GM19438 (cell line): ENCODE measurements at regions not wholly inside any gene's neighbourhood (a gene's known extent, or its start where the extent isn't known, plus 50 kb on each side); places are given as distances from the start of the nearest gene placed in this dataset.
"Not testable (repeated sequence)": the region's sequence is repeated elsewhere in the genome, so short reads cannot be mapped to it uniquely, and the experiment has no call there.

Experiments
- ATAC-seq: cut with Tn5 transposase; IDR thresholded peaks from one replicate; pipeline ENCODE4 v1.9.1; 2021; ENCODE audit warnings: low read depth; ENCODE audit not compliant: unreplicated experiment

DNA sequence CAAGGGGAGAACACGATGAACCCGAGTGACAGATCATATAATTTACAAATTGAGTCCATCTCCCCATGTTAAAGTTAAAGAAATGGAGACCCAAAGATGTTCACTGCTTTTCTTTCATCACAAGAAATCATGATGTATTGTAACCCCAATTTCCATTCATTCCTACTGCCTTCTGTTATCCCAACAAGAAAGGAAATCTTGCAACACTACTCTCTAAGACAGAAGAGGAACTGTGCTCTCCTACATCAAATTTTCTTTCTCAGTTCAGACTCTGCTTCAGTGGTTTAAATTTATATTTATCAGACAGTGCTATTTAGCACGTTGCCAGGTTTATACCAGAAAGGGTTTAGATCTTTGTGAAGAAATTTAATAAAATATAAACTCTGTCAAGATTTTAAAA is 83.8 kb upstream of the RASA1 start:
- ATAC-seq: no peak

DNA sequence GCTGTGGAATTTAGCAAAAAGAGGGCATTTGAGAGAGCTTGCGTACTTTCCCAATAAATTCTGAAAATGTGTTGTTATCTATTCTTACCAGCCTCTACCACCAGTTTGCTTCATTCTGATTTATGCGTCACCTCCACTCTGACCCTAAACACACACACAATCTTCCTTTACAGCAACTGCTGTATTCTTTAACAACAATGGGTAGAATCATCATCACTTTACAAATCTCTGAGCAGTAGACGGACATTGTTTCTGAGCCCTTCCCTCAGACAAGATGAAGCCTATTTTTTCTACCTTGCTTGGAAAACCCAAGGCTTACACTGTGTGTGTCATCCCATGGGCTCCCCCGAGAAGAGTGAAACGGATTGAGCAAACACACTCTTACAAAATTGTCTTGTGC is 83.1 kb upstream of the RASA1 start:
- ATAC-seq: no peak

DNA sequence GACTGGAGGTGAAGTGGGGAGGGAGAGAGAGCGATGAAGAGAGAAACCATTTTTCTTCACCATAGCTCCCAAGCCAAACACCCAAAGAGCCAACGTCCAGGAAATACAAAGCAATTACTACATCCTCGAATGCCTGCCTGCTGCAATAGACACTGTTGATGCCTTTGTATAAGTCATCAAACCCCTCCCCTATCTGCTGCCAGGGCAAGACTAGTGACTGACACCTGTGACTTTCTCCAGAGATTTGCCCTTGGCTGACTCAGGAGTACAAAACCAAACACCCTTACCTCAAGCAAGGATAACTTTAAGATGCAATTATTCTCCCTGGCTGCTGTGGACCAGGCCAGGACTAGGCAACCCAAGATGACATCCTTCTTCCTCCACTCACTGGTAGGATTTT is 81.8 kb upstream of the RASA1 start:
- no peak for ATAC-seq

DNA sequence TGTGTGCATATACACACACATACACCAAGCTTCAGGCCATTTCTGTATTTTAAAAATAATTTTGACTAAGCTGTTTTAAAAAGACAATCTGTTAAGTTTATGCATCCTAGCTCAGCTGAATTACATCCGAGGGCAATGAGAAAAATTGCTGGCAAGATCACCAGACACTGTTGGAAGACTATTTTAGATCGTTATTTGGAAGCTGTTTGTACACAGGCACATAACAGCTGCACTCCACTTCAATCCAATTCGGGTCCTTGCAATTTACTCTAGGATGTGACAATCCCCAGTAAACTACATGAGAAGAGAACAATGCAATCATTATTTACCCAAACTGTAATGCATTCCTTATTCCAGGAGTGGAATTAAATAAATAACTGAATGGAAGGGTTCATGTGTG is 79.3 kb upstream of the RASA1 start:
- ATAC-seq: no peak

DNA sequence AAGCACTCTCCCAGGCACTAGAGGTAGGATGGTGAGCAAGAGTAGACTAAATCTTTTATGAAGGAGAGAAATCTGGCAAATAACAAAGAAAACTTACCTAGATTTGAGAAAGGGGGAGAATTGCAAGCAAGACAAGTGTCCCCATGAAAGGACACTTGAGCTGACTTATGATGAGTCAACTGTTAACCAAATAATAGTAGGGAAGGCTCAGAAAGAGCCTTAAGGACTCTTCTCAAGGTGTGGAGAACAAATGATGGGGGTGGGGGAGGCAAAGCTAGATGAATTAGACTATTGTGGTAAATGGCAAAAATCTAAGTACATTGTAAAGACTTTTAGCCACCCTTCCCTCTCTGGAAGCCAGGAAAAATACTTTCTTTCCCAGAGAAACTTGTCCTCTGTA is 77.6 kb upstream of the RASA1 start:
- ATAC-seq: no peak

DNA sequence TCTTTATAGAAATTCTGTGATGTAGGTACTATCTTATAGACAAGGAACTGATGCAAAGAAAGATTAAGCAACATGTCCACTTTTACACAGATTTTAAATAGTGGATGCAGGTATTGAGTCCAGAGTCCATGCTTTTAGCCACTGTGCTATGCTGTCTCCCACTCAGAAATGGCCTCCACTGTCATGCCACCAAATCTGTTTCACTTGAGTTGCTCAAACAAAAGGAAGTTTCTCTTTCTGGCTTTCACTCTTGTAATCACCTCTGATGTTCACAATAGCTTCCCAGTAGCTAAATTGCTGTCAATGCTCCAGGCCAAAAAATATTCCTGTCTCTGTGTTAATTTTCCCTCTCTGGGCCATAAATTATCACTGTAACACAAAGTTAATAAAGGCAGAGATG is 77.0 kb upstream of the RASA1 start:
- no peak for ATAC-seq

DNA sequence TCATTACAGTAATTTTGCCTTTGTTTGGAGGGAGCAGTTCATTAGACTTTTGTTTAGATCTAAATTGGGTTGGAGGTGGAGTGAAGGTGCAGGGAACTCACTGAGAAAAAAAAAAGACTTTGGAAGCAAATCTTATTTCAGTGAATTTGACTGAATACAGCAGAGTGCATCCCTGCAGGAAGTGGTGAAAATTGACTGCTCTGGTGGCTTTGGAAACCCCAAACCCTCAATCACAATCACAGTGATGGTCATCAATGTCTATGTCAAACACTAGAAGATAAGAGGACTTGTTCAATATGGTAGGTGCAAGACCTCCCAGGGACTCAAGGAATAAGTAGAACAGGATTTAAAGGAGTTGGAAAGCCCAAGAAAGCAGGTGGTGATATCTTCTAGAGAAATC is 76.0 kb upstream of the RASA1 start:
- ATAC-seq: no peak

DNA sequence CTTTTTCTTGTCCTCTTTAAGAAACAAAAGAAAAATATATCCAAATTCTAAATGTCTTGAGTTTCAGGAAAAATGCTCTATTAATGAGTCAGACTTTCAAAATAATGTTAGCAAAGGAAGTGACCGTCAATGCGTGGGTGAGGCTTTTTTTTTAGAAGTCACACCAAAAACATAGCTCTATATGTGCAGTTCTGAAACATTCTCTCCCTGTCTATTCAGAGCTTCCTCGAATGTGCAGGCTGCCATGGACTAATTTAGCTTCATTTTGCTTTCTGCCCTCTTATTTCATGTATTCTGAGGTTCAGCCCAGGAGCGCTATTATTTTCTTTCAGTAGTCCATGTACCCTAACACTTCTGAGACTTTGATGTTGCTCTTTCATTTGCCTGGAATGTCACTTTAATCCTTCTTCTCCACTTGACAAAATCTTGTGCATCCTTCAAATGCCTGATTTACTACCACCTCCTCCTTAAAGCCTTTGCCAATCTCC is 72.5 kb upstream of the RASA1 start:
- no peak for ATAC-seq

DNA sequence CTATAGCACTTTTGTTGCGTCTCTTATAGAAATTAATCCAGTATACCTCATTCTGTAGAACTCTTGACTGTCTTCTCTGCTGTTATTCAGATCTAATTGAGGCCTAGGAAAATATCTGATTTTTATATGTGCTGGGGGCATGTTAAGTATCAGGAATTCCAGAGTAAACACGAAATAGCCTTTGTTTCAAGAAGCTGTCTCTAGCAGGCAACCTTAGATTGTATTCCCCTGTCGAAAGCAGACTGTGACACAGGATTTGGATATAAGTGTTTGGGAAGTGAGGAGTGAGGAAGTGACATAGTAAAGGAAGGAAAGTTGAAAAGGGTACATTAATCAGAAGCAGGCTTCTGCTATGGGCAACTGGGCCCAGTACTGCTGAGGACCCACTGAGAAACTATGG is 72.1 kb upstream of the RASA1 start:
- no peak for ATAC-seq

DNA sequence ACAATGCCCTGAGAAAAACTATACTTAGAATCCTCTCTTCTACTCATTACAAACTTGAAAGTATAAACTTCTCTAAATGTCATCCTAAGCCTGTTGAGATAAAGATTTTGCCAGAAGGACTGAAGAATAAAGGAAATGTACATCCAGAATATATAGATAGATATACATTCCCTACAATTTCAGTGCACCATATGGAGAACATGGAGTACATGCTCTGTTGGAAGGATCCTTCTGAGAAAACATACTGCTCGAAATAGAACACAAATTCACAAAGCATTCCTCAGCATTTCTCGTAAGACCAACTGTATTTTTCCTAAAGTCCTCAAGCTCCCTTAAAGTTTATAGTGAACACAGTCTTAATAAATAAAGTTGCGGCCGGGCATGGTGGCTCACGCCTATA is 69.7 kb upstream of the RASA1 start:
- no peak for ATAC-seq

DNA sequence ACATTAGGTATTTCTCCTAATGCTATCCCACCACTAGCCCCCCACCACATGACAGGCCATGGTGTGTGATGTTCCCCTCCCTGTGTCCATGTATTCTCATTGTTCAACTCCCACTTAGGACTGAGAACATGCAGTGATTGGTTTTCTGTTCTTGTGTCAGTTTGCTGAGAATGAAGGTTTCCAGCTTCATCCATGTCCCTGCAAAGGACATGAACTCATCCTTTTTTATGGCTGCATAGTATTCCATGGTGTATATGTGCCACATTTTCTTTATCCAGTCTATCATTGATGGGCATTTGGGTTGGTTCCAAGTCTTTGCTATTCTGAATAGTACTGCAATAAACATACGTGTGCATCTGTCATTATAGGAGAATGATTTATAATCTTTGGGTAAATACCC is 68.4 kb upstream of the RASA1 start:
- ATAC-seq: not testable (repeated sequence)

DNA sequence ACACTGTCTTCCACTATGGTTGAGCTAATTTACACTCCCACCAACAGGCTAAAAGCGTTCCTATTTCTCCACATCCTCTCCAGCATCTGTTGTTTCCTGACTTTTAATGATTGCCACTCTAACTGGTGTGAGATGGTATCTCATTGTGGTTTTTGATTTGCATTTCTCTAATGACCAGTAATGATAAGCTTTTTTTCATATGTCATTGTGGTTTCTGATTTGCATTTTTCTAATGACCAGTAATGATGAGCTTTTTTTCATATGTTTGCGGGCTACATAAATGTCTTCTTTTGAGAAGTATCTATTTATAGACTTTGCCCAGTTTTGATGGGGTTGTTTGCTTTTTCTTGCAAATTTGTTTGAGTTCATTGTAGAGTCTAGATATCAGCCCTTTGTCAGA is 68.0 kb upstream of the RASA1 start:
- ATAC-seq: not testable (repeated sequence)

DNA sequence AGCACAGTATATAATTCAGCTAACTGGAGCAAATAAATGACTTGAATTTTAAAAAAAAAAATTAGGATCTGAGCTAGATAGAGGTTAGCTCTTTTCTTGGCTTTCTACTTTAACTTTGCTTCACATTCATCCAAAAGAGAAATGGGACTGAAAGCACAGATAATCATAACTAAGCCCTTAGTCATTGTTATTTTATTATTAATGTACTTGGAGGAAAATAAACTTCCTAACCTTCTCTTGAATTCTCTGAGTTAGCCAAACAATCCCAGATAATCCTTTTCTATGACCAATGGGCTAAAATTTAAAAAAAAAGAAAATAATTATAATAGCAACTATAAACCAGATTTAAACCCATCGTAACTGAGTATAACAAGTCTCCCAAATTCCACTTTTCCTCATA is 57.6 kb upstream of the RASA1 start:
- ATAC-seq: no peak

DNA sequence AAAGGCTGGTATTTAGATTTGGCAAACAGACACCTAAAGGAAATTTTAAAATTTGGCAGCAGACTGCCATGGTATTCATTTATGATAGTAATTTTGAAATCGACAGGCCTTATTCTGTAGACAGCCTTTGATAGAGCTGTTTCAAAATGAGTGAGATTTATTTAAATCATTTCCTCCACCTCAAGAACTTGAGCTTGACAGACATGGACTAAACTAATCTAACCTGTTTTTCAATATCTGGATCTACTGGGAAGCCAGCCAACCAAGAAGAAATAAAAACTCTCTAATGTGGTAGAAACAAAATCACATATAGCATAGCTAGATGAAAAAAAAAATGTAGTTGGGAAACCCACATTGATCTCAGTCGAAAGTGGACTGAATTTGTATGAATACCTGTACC is 56.9 kb upstream of the RASA1 start:
- ATAC-seq: no peak

DNA sequence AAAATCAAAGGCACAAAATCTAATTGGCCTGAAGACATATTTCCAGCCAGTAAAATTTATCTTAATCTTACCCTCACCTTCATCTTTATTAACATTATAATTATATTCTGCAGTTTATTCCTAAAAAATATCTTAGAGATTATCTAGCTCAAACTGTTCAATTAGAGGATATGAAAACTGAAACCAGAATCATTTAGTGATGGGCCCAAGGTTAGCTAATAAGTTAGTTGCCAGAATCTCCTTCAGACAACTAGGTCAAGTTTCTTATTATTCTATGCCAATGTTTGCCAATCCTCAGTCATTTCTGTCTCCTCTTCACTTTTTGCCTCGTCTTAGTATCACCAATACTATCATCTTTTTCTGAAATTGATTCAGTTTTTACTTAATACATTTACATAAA is 56.0 kb upstream of the RASA1 start:
- no peak for ATAC-seq

DNA sequence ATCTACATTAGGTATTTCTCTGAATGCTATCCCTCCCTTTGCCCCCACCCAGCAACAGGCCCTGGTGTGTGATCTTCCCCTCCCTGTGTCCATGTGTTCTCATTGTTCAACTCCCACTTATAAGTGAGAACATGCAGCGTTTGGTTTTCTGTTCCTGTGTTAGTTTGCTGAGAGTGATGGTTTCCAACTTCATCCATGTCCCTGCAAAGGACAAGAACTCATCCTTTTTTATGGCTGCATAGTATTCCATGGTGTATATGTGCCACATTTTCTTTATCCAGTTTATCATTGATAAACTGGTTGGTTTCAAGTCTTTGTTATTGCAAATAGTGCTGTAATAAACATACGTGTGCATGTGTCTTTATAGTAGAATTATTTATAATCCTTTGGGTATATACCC is 55.5 kb upstream of the RASA1 start:
- not testable (repeated sequence) for ATAC-seq

DNA sequence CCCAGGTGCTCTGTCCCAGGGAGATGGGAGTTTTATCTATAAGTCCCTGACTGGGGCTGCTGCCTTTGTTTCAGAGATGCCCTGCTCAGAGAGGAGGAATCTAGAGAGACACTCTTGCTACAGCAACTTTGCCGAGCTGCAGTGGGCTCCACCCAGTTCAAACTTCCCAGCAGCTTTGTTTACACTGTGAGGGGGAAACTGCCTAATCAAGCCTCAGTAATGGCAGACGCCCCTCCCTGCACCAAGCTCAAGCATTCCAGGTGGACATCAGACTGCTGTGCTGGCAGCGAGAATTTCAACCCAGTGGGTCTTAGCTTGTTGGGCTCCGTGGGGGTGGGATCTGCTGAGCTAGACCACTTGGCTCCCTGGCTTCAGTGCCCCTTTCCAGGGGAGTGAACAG is 50.2 kb upstream of the RASA1 start:
- not testable (repeated sequence) for ATAC-seq
